A549 (cell line): ENCODE measurements at regions not wholly inside any gene's neighbourhood (a gene's known extent, or its start where the extent isn't known, plus 50 kb on each side); places are given as distances from the start of the nearest gene placed in this dataset.

ENCODE experiments used
- ATAC-seq, 2 experiments: fragments of 200-7000 bp in 1 of 2; fragments of >200 bp in 1 of 2; cut with Nextera tagmentation in 1 of 2; cut with Tn5 transposase in 1 of 2; 3 replicates each; pipeline versions ENCODE4 v1.8.0 to v1.9.1; 2018 to 2020; ENCODE audit warnings: mild to moderate bottlenecking in 1 of 2, moderate library complexity in 1 of 2
- CTCF ChIA-PET: fragments of 300-600 bp; sonication (Branson Sonifier 250); formaldehyde crosslinking; extraction: SDS; loops from one replicate; lab custom pipeline; 2021; ENCODE audit warnings: antibody characterized with exemption, inconsistent platforms; lab: Yijun Ruan, JAX
- POLR2A ChIA-PET: fragments of 350-600 bp; formaldehyde crosslinking; extraction: SDS; loops from one replicate; lab custom pipeline; 2021; ENCODE audit warnings: antibody characterized with exemption, inconsistent platforms; lab: Yijun Ruan, JAX
- DNase-seq, 2 experiments: peaks; one replicate each; pipeline versions ENCODE4 v3.0.0 to v3.0.0-alpha.2; 2011 to 2016; ENCODE audit warnings: low read depth in 1 of 2, low spot score in 1 of 2
- FAIRE-seq: peaks from 2 replicates; lab custom pipeline; 2011; peaks lifted over from hg19 to GRCh38; lab: Jason Lieb, UNC
- H3K27ac ChIP-seq, 2 experiments: fragments of >200 bp; sonication (Bioruptor Twin); formaldehyde crosslinking; 3 replicates each; pipeline ENCODE4 v1.5.1; 2016 to 2017
- H3K4me1 ChIP-seq: fragments of >200 bp; sonication (Bioruptor Twin); formaldehyde crosslinking; 3 replicates; pipeline ENCODE4 v1.6.1; 2016
- H3K4me2 ChIP-seq: fragments of >200 bp; sonication (Bioruptor Twin); formaldehyde crosslinking; 3 replicates; pipeline ENCODE4 v1.6.1; 2016
- H3K4me3 ChIP-seq: fragments of >200 bp; sonication (Bioruptor Twin); formaldehyde crosslinking; 3 replicates; pipeline ENCODE4 v1.5.1; 2016
- H3K9me3 ChIP-seq: fragments of >200 bp; sonication (Bioruptor Twin); formaldehyde crosslinking; 3 replicates; pipeline ENCODE4 v1.6.1; 2016
- CBX2 ChIP-seq: fragments of 200-600 bp; sonication (generic); IDR thresholded peaks from 2 replicates; pipeline ENCODE4 v1.6.1; 2016; ENCODE audit warnings: low read depth, mild to moderate bottlenecking, borderline replicate concordance
- HDAC2 ChIP-seq: fragments of 200-600 bp; sonication (generic); IDR thresholded peaks from 2 replicates; pipeline ENCODE4 v1.6.1; 2016
- HOXB13 ChIP-seq: fragments of 250-450 bp; sonication (Bioruptor Pico); IDR thresholded peaks from 2 replicates; pipeline ENCODE4 v1.5.0; 2020; ENCODE audit warnings: low read depth, mild to moderate bottlenecking, moderate library complexity
- KDM5A ChIP-seq: fragments of 200-600 bp; sonication (generic); IDR thresholded peaks from 2 replicates; pipeline ENCODE4 v1.6.1; 2016; ENCODE audit warnings: antibody characterized with exemption, mild to moderate bottlenecking
- MAX ChIP-seq: IDR thresholded peaks from 2 replicates; pipeline ENCODE4 v1.6.1; 2012
- NFE2L2 ChIP-seq: fragments of 150-350 bp; conservative IDR thresholded peaks from 2 replicates; pipeline ENCODE4 v1.6.1; 2014; ENCODE audit warnings: low read length
- NPAS2 ChIP-seq: fragments of 250-450 bp; sonication (Bioruptor Pico); IDR thresholded peaks from 2 replicates; pipeline ENCODE4 v1.8.0; 2022; ENCODE audit warnings: mild to moderate bottlenecking, moderate library complexity, borderline replicate concordance
- RCOR1 ChIP-seq: fragments of 150-350 bp; IDR thresholded peaks from 2 replicates; pipeline ENCODE4 v1.6.1; 2014; ENCODE audit warnings: antibody characterized with exemption, low read length, low read depth
- RFX5 ChIP-seq: fragments of 450-650 bp; IDR thresholded peaks from 2 replicates; pipeline ENCODE4 v1.7.1; 2014; ENCODE audit warnings: antibody characterized with exemption, mild to moderate bottlenecking, moderate library complexity
- TFCP2L1 ChIP-seq: fragments of 250-450 bp; sonication (Bioruptor Pico); IDR thresholded peaks from 2 replicates; pipeline ENCODE4 v1.5.0; 2021; ENCODE audit warnings: mild to moderate bottlenecking
- TP53 ChIP-seq: fragments of 250-450 bp; sonication (Bioruptor Pico); IDR thresholded peaks from 2 replicates; pipeline ENCODE4 v1.5.0; 2021; ENCODE audit warnings: mild to moderate bottlenecking, moderate library complexity
- USF2 ChIP-seq: fragments of 450-650 bp; IDR thresholded peaks from 2 replicates; pipeline ENCODE4 v1.6.1; 2014; ENCODE audit warnings: antibody characterized with exemption
- WGBS: methylation state at CpG from one replicate; pipeline ENCODE4 v1.1.6; 2017; ENCODE audit errors: missing lambda C conversion rate; 5-methylcytosine and 5-hydroxymethylcytosine counted together
- TF ChIP-seq, protein P1 (sequence below): fragments of >200 bp; sonication (Bioruptor Twin); formaldehyde crosslinking; IDR thresholded peaks from 3 replicates; pipeline ENCODE4 v1.5.1; 2016
- TF ChIP-seq, protein P2 (sequence below): IDR thresholded peaks from 2 replicates; pipeline ENCODE4 v1.6.1; 2012; ENCODE audit warnings: low read depth, borderline replicate concordance
- TF ChIP-seq, protein P3 (sequence below): fragments of 250-450 bp; sonication (Bioruptor Pico); IDR thresholded peaks from 2 replicates; pipeline ENCODE4 v1.5.0; 2021; ENCODE audit warnings: mild to moderate bottlenecking, moderate library complexity, borderline replicate concordance
- TF ChIP-seq, protein P4 (sequence below): IDR thresholded peaks from 2 replicates; pipeline ENCODE4 v1.6.1; 2012

- CTCF ChIA-PET: no interaction called here
- H3K4me1 ChIP-seq: no peaks in the 10 kb centered on the region
- DNase-seq: no peak
- no peak for FAIRE-seq
- WGBS: 27% methylated on average over 9 of the region's 11 CpGs
- H3K27ac ChIP-seq: no peak overlapping the region
- no peak for ATAC-seq
- no peak overlapping the region for H3K4me3 ChIP-seq
- POLR2A ChIA-PET: no interaction called here
- H3K9me3 ChIP-seq: peaks cover 36% of the 10 kb centered on the region
- TF ChIP-seq USF2: no peak
- no peak for TF ChIP-seq HDAC2
- TF ChIP-seq, protein P1, sequence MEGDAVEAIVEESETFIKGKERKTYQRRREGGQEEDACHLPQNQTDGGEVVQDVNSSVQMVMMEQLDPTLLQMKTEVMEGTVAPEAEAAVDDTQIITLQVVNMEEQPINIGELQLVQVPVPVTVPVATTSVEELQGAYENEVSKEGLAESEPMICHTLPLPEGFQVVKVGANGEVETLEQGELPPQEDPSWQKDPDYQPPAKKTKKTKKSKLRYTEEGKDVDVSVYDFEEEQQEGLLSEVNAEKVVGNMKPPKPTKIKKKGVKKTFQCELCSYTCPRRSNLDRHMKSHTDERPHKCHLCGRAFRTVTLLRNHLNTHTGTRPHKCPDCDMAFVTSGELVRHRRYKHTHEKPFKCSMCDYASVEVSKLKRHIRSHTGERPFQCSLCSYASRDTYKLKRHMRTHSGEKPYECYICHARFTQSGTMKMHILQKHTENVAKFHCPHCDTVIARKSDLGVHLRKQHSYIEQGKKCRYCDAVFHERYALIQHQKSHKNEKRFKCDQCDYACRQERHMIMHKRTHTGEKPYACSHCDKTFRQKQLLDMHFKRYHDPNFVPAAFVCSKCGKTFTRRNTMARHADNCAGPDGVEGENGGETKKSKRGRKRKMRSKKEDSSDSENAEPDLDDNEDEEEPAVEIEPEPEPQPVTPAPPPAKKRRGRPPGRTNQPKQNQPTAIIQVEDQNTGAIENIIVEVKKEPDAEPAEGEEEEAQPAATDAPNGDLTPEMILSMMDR: no peak
- TF ChIP-seq NFE2L2: no peak
- no peak for TF ChIP-seq NPAS2
- TF ChIP-seq, protein P2, sequence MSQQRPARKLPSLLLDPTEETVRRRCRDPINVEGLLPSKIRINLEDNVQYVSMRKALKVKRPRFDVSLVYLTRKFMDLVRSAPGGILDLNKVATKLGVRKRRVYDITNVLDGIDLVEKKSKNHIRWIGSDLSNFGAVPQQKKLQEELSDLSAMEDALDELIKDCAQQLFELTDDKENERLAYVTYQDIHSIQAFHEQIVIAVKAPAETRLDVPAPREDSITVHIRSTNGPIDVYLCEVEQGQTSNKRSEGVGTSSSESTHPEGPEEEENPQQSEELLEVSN: no peak
- TF ChIP-seq TFCP2L1 (CRISPR knock-in tag): no peak
- TF ChIP-seq, protein P3, sequence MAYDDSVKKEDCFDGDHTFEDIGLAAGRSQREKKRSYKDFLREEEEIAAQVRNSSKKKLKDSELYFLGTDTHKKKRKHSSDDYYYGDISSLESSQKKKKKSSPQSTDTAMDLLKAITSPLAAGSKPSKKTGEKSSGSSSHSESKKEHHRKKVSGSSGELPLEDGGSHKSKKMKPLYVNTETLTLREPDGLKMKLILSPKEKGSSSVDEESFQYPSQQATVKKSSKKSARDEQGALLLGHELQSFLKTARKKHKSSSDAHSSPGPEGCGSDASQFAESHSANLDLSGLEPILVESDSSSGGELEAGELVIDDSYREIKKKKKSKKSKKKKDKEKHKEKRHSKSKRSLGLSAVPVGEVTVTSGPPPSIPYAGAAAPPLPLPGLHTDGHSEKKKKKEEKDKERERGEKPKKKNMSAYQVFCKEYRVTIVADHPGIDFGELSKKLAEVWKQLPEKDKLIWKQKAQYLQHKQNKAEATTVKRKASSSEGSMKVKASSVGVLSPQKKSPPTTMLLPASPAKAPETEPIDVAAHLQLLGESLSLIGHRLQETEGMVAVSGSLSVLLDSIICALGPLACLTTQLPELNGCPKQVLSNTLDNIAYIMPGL (CRISPR knock-in tag): no peak
- TF ChIP-seq MAX: no peak
- no peak for TF ChIP-seq RCOR1
- no peak for TF ChIP-seq HOXB13 (CRISPR knock-in tag)
- no peak for TF ChIP-seq KDM5A
- TF ChIP-seq RFX5: no peak
- no peak for TF ChIP-seq CBX2
- TF ChIP-seq, protein P4, sequence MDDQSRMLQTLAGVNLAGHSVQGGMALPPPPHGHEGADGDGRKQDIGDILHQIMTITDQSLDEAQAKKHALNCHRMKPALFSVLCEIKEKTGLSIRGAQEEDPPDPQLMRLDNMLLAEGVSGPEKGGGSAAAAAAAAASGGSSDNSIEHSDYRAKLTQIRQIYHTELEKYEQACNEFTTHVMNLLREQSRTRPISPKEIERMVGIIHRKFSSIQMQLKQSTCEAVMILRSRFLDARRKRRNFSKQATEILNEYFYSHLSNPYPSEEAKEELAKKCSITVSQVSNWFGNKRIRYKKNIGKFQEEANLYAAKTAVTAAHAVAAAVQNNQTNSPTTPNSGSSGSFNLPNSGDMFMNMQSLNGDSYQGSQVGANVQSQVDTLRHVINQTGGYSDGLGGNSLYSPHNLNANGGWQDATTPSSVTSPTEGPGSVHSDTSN: no peak
- no peak for TF ChIP-seq TP53
- no peak overlapping the region for H3K4me2 ChIP-seq
Observed at GRCh38 chr7:401495-401894, 111.5 kb downstream of the FOXL3 start.

- POLR2A ChIA-PET: no interaction called here
- WGBS: 46% methylated on average over 18 of the region's 18 CpGs
- peaks cover 7% of the 10 kb centered on the region for H3K9me3 ChIP-seq
- no peak for TF ChIP-seq CBX2
- no peak for TF ChIP-seq RFX5
- TF ChIP-seq, all 56 proteins: peak for 0
- no peak overlapping the region for H3K4me2 ChIP-seq
- CTCF ChIA-PET: interaction anchor here (1.0 kb wide), 1 partner anchor 232 kb away, joined by 3 read pairs; no protein-coding TSS in a partner anchor
- no peak overlapping the region for H3K27ac ChIP-seq
- ATAC-seq: no peak
- DNase-seq: no peak
- H3K4me3 ChIP-seq: no peak overlapping the region
- no peak for FAIRE-seq
- no peaks in the 10 kb centered on the region for H3K4me1 ChIP-seq
Observed at GRCh38 chr7:404812-405488, 114.7 kb downstream of the PDGFA start.
